Middle frontal gyrus (tissue), 1 donor: ENCODE measurements at regions not wholly inside any gene's neighbourhood (a gene's known extent, or its start where the extent isn't known, plus 50 kb on each side); places are given as distances from the start of the nearest gene placed in this dataset.

Experiments used
- DNase-seq: peaks from one replicate; pipeline ENCODE4 v3.0.0-alpha.2; 2015; ENCODE audit warnings: low spot score; ENCODE audit errors: extremely low spot score

DNA sequence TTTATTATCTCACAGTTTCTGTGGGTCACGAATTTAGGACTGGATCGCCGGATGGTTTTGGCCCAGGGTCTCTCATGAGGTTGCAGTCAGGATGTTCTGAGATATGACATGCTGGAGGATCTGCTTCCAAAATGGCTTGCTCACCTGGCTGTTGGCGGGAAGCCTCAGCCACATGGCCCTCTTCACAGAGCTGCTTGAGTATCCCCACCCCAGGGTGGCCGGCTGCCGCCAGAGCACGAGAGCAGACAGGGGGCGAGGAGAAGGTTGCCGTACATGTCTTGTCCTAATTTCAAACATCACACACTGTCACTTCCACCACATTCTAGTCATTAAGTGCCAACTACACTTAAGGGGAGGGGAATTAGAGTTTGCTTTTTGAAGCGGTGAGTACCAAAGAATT, 365.8 kb downstream of the FGFR2 start:
- no peak for DNase-seq

DNA sequence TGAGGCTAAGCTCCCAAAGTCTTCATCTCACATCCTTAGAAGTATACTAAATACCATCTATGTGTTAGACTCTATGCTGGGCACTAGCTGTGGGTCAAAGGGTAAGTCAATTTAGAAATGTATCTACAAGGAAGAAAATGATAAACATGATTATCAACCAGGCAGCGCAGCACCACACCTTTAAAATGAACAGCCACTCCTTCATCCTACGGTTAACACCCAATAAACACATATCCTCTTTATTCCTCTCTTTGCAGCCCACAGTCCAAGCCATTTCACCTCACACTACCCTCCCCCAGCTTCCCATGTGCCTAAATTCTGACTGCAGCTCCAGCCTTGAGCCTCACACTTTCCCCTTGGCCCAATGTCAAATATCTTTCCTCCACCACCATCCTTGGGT, 362.6 kb downstream of the FGFR2 start:
- DNase-seq, result no peak

DNA sequence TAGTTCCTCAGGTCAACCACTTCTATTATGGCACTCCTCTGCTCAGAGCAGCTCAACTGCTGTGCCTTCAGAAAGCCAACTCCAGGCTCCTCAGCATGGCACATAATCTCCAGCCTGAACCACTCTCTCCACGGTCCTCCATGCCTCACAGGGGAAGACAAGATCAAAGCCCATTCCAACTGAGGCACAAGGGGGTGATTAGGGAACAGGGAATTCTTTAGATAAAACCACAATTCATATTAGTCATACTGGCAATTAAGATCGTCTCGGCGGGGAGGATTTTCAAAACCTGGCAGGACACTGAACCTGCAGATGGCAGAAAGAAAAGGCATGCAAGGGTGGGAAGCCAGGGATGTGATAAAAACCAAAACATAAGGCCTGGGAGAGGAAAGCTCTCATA, 361.6 kb downstream of the FGFR2 start:
- DNase-seq, result no peak

DNA sequence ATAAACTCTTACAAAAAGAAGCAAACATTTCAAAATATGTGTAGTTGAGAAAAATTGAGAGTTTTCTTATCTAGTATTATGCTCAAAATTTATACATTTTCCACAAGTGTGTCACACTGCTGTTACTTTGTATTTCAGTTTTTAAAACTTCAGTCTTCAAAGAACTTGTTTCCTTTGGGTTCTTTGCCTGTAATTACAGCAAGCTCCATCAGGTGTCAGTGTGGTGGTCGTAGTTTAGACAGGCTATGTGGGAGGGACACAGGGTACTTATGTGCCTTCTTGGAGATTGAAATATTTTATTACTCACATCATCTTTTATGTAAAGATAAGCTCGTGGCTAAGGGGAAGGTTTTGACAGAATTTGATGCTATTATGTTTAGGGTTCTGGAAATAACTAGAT, 360.5 kb downstream of the FGFR2 start:
- no peak for DNase-seq

DNA sequence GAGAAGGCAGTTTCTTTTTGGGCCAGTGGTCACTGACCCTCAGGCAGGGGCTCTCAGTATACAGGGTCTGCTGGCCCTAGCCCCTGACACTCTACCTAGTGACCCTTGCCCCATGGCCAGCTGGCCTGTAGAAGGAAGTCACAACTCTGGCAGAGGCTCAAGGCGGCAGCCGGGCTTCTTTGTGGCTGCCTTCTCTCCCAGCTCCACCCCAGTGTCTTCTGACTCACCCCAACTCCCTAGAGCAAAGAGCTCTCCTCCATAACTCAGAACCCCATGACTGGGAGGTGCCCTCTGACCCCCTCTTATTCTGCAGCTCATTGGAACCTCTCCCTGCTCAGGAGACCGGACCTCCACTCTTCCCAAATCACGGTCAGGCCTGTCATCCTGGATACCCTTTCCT, 358.2 kb downstream of the FGFR2 start:
- DNase-seq, result no peak

DNA sequence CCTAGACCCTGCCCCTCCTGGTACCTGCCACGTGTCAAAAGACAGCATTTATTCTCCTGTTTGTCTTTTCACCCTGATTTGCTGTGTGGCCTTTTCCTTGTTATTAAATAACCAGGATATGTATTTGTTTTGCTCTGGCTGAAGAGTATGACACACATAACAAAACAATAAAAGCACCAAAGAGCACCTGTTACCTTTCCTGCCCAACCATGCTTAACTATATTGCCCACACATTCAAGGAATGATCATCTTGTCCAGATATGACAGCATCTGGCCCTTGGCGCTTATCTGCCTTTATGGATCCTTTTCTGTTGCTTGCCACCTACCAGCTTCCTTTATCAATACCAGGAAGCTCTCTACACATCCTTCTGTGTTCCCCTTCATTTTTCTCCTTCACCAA, 357.7 kb downstream of the FGFR2 start:
- DNase-seq, result no peak

DNA sequence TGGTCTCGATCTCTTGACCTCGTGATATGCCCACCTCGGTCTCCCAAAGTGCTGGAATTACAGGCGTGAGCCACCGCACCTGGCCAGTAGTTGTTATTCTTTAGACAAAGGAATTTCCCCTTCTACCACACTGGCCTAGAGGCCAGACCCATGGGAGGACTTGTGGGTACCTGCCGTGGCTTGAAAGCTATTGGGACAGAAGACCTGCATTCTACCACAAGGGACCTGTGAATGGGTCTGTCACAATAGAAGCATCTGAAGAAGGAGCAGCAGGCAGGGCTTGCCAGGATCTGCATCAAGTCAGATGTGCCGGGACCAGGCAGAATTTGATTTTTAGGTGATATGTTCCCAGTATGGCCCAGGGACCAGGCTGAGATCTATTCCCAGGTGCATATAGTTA, 356.9 kb downstream of the FGFR2 start:
- no peak for DNase-seq

DNA sequence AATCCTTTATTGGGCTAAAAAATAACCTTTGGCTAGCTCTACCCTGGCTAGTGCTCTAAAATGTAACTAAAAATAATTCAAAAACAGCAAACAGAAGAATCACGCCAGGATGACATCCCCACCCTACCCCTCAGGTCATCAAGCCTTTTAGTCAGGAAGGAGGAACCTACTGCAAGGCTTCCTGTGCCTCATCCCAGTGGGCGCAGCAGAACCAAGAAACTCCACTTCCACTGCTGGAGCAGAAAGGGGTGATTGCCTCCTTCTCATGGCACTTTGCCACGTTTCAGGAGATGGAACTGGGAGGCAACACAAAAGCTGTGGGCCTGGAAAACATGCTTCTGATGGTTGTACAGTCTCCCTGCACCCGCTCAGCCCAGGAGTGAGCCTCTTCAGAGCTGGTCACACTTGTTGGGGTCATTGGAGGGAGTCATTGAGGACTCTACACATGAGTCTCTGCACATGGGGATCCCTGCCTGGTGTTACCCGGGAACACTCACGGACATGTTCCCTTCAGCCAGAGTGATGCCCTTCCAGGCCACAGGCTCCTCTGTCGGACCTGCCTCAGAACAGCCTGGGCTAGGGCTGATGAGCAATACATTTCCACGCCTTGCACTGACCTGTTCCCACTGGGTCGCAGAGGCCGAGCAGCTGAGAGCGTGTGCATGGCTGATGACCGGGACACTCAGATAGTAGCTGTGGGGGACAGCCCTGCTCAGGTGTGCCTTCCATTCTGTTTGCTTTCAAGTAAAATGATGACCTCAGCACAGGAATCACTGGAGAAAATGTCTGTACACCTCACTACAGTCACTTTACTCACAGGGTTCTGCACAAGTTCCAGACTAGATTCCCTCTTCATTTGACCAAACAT, 355.3 kb downstream of the FGFR2 start:
- no peak for DNase-seq

DNA sequence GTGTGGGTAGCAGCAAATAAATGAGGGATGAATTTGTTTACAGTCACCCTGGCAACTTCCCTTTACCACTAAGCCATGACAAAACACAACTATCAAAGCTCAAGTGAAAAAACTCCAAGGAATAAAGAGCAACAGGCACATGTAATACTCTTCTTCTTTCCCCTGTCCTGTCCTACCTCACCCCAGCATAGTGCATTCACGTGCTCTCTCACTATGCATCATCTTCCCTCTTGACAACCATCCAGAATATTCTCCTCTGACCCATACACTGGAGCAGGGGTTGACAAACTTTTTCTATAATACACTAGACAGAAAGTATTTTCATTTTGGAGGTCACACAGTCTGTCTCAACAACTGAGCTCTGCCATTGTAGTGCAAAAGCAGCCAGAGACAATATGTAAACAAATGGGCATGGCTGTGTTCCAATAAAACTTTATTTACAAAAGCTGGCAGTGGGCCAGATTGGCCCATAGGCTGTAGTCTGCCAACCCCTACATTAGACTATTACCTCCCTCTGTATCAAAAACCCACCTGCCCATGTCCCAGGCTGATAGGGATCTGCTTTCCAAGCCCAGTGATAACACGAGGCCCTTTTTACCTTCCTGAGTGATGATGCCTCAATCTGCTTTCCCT, 354.5 kb downstream of the FGFR2 start:
- no peak for DNase-seq

DNA sequence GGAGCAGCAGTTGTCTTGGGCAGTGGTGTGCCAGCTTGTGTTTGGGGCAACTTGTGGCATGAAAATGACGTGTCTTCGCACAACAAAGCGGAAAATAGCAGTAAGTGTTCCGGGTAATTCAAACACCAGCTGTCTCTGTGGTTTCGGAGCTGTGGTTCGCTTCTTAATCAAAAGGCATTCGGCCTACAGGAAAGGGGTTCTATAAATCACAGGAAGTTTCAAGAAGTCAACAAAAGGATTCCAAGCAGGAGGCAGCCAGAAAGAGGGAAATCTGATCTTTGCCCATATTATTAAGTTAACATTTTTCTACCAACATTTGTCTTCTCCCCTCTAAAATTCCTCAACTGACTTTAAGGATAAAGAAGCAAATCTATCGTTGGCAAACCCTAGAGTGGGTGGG, 353.4 kb downstream of the FGFR2 start:
- DNase-seq, result no peak

DNA sequence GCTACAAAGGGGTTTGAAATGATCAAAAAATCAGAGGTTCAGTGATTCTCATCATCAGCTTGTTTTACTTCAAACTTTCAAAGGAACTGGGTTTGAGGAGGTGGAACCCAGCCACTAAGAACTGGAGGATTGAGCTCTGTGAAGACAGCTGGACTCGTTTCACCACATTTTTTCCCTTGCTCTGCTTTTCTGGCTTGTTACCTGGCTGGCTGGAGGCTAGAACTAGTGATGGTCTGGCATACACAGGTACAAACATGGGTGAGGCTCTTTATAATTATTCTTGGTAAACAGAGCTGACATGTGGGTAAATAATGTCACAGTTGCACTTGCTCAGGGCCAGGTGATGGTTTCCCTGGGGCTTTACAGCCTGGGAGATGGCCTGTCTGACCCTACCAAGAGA, 352.5 kb downstream of the FGFR2 start:
- no peak for DNase-seq

DNA sequence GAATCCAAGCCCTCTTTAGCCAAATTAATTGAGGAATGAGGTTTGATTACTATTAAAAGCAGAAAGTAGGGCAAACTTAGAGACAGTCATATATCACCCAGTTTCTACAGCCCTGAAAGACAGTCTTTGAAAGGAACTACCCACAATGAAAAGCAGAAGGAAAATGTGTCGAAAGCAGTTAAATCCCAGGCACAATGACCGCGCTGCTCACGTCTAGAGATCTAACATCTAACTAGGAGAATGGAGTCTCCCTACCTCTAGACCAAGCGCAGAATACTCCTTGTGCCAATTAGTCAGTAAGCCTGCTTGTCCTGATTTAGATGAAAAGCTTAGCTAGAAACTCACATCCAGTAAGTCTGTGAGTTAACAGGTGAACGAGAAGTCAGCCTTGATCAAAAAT, 350.0 kb downstream of the FGFR2 start:
- no peak for DNase-seq

DNA sequence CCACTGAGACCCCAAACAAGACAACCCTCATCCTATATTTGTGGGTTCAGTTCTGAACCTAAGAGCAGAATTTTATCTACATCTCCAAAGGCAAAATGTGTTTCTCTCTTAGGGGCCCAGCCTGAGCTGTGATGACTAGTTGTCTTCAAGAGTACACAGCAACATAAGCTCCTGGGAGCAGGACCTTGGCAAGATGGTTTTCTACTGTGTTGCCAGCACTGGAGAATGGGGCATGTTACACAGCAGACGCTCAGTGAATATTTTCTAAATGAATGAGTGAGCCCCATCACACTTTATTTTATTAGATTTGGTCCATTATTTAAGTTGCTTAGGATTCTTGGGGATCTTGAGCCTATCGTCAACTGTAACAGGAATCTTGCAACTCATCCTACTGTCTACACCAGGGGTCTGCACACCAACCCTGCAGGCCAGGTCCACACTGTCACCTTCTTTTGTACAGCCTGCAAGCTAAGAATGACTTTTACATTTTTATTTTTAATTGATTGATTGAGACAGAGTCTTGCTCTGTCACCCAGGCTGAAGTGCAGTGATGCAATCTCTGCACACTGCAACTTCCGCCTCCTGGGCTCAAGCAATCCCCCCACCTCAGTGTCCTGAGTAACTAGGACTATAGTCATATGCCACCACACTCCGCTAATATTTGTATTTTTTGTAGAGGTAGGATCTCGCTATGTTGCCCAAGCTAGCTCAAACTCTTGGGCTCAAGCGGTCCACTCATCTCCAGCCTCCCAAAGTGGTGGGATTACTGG, 347.1 kb downstream of the FGFR2 start:
- no peak for DNase-seq

DNA sequence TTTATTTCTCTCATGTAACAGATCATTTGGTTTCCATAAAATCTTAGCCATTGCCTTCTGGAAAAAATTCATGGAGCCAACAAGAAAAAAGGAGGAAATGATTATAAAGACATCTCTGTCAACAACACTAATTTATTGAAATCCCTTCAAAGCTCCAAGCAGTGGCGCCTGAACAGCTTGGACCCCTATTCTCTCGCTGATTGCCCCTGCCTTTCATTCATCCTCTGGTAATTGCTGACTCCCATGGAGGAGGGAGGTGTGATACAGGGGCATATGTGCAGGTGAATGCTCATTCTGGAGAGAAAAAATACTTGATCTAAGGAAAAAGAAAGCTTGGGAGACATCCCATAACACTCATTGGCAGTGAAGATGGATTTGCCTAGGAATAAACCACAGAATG, 345.5 kb downstream of the FGFR2 start:
- DNase-seq, result no peak

DNA sequence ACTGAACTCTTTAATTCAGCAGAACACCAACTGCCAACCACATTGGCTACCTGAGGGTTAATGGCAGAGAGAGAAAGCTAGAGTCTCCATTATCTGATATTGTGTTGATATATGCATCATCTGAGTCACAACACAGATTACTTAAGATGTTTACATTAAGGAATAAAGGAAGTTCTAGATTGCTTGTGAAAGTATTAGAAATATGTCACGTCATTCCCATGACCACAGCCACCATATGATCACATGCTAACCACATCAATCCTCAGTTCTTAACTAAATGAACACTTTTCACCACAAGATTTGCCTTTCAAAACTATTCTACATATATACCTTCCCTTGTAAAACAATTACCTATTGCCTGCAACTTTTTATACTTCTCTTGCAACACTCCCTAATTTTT, 337.9 kb downstream of the FGFR2 start:
- DNase-seq, result no peak

DNA sequence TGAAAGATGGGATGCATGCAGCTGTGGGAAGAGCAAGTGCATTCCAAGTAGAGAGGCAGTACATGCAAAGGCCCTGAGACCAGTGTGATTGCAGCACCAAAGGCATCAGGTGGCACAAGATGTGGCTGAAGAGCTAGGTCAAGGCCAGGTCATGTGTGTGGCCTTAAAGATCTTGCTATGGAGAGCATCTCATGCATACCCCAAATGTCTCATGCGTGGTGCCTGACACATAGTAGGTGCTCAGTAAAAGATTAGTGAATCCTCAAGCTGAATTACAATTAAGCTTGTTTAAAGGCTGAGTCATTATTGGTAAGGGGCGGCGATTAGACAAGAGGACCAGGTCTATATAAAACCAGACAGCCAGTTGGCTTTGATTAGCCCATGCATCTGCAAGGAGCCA, 336.6 kb downstream of the FGFR2 start:
- DNase-seq, result no peak

DNA sequence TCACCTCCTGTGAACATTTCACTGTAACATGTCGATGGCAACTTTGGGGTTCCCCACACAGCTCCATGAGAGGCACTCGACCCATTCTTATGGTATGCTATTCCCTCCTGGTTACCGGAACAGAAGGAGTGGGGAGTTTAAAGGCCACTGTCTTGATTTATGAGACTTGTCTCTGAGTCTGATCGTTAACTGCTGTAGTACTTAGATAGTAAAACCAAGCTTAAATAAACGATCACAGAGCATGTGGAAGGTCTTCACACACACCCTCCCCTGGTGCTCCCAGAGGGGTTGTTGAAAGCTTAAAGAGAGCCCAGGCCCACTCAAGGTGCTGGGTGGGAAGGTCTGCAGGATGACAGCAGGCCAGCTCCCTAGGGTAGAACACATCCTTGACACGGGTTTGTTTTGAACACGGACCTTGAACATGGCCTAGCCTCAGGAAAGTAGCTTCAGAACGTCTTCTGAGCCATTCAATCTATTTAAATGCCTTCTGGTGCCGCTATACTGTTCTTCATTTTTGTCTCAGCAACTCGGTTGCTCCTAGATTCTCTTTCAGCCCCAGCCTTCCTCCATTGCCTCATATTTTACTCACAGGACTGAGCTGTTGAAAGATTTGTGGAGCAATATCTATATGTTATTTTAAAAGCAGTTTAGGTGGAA, 335.3 kb downstream of the FGFR2 start:
- DNase-seq, result no peak

DNA sequence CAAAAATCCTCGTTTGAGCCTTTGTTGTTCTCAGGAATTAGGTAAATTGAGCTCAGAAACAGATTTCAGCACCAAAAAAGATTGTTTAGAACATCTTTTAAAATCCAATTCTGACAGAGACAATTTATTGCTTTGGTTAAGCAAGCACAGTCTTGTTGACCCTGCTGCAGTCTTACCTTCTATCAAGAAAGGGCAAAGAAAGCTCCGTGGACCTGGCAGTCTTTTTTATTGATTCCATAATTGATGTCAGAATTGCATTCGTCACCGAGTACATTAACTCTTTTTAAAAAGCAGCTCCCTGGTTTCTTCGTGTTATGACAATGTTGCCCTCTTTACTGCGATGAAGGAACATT, 334.8 kb downstream of the FGFR2 start:
- no peak for DNase-seq

DNA sequence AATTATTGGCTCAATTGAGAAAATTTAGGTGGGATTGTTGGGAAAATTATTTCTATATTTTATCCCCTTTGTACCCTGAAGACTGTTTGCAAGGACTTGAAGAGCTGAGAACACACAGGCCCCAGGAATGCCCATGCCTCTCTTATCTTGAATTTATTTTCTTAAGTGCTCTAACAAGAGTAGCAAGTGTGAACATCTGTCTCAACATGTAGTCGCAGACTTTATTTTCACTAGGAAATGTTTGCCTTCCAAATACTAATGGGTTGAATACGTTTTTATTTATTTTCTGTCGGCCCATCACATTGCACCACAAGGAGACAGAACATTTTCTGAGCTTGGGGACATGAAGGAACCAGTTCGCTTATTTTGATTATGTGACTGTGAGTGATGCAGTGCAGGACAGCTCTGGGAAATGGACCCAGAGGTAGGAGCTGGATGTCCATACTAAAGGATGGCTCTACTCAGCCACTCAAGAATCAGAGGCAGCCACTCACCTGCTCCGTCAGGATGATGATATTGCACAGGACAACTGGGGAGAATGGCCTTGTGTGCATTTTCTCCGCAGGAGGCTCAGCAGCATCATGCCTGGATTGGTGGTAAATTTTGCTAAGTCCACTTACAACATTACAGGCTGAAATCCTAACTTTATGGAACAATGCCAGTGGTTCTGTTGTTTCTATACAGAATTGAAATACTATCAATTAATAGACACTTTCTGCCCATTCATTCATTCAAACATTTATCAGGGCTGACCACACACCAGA, 332.7 kb downstream of the FGFR2 start:
- no peak for DNase-seq

DNA sequence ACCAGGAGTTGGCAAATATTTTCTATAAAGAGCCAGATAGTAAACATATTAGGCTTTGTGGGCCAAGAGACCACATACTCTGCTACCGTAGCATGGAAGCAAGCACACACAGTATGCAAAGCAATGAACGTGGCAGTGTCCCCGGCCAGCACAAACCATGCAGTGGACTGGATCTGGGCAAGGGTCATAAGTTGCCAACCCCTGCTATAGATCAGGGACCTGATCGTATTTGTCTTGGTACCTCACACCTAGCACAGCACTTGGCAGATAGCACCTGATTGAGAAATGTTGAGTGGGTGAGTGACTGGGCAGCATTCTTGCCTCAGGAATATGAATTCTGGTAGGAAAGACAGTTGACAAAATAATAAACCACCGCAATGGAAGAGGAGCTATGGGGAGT, 331.9 kb downstream of the FGFR2 start:
- DNase-seq, result no peak
